ENCODE measurements at regions not wholly inside any gene's neighbourhood (a gene's known extent, or its start where the extent isn't known, plus 50 kb on each side); places are given as distances from the start of the nearest gene placed in this dataset.
A peak's percentile ranks its signal among the peaks of the same experiment; 100 is the strongest.

- peaks cover 31% of the 10 kb centered on the region for H3K36me3 Mint-ChIP-seq
- DNase-seq (ENCODE audit: low spot score) (no peak), ATAC-seq (no peak)
- no peak overlapping the region for H3K27ac Mint-ChIP-seq
- no peak overlapping the region for H3K4me3 Mint-ChIP-seq
- no peaks in the 10 kb centered on the region for H3K4me1 Mint-ChIP-seq (ENCODE audit: low read depth in 2 of 2)
- peaks cover 40% of the 10 kb centered on the region for H3K9me3 Mint-ChIP-seq
- no peaks in the 10 kb centered on the region for H3K27me3 Mint-ChIP-seq
Measured at GRCh38 chr1:166221316-166221715, 54.5 kb upstream of the FAM78B start.

- Mint-ChIP-seq H3K4me1 (ENCODE audit: low read depth in 2 of 2) (no peaks in the 10 kb centered on the region), H3K4me3 (no peak overlapping the region), H3K36me3 (peaks cover 10% of the 10 kb centered on the region), H3K9me3 (peaks cover 19% of the 10 kb centered on the region), H3K27me3 (no peaks in the 10 kb centered on the region), H3K27ac (no peak overlapping the region)
- DNase-seq (ENCODE audit: low spot score) (no peak), ATAC-seq (no peak)
Measured at GRCh38 chr1:166233750-166234366, 67.1 kb upstream of the FAM78B start.

DNA sequence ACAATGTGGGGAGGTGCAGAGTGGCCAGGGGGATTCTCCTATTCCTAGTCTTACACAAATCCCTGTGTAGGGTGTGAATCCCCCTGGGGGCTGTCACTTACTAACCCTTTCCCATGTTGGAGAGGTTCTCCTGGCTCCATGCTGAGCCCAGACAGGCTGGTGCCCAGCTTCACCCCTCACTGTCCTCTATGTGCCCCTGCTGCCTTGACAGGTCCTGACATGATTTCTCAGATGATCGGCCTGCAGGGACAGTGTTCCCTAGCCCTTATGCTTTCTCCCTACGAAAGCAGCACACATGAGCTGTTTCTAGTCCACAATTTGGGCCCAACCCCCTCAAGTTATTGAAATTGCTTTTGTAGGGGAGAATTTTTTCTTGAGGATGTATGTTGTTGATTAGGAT, 68.9 kb upstream of the FAM78B start:
- H3K4me3 Mint-ChIP-seq: no peak overlapping the region
- H3K36me3 Mint-ChIP-seq: peaks cover 8% of the 10 kb centered on the region
- no peak overlapping the region for H3K27ac Mint-ChIP-seq
- DNase-seq (ENCODE audit: low spot score) (no peak), ATAC-seq (no peak)
- peaks cover 11% of the 10 kb centered on the region for H3K9me3 Mint-ChIP-seq
- H3K27me3 Mint-ChIP-seq: no peaks in the 10 kb centered on the region
- no peaks in the 10 kb centered on the region for H3K4me1 Mint-ChIP-seq (ENCODE audit: low read depth in 2 of 2)

DNA sequence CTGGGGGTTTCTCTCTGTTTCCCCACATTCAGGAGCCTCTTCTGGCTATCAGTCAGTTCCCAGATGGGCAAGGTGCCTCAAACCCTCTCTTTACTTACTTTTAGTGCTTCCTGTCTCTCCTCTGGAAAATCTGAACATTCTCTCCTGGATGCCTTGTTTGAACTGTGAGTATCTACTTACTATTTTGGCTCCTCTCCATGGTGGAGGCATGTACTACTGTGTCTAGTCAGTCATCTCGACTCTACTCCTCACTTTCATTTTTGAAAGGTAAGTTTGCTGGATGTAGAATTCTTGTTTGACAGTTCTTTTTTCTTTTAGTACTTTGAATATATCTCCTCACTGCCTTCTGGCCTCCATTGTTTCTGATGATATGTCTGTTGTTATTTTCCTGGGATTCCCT, 70.9 kb upstream of the FAM78B start:
- peaks cover 3% of the 10 kb centered on the region for H3K9me3 Mint-ChIP-seq
- DNase-seq (ENCODE audit: low spot score): no peak
- no peak for ATAC-seq
- no peak overlapping the region for H3K27ac Mint-ChIP-seq
- H3K4me1 Mint-ChIP-seq (ENCODE audit: low read depth in 2 of 2): no peaks in the 10 kb centered on the region
- H3K4me3 Mint-ChIP-seq: no peak overlapping the region
- H3K36me3 Mint-ChIP-seq: no peaks in the 10 kb centered on the region
- H3K27me3 Mint-ChIP-seq: no peaks in the 10 kb centered on the region

GRCh38 chr1:166253076-166253779, 86.4 kb upstream of the FAM78B start:
- H3K4me3 Mint-ChIP-seq: no peak overlapping the region
- DNase-seq (ENCODE audit: low spot score) (no peak), ATAC-seq (no peak)
- peaks cover 21% of the 10 kb centered on the region for H3K9me3 Mint-ChIP-seq
- H3K4me1 Mint-ChIP-seq (ENCODE audit: low read depth in 2 of 2): no peaks in the 10 kb centered on the region
- H3K27ac Mint-ChIP-seq: no peak overlapping the region
- peaks cover 5% of the 10 kb centered on the region for H3K36me3 Mint-ChIP-seq
- no peaks in the 10 kb centered on the region for H3K27me3 Mint-ChIP-seq

DNA sequence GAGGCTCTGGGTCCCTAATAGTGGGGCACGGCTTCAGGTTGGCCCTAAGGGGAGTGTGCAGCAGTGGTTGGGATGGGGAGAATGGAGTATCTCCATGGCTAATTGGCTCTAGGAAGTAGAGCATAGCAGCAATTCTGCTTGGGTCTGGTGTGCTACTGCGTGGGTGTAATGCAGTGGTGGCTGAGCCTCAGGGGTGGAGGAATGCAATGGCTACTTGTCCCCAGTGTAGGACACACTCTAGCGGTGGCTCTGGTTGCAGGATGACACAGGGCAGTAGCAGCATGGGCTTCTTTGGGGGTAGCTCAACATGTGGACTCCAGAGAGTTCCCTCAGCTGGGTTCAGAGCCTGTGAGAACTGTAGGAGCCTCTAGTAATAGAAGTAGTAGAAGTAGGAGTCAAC, 91.2 kb upstream of the FAM78B start:
- no peaks in the 10 kb centered on the region for H3K4me1 Mint-ChIP-seq (ENCODE audit: low read depth in 2 of 2)
- no peaks in the 10 kb centered on the region for H3K27me3 Mint-ChIP-seq
- H3K36me3 Mint-ChIP-seq: no peaks in the 10 kb centered on the region
- peak in 1 of 2 donors; percentile 36 for ATAC-seq
- DNase-seq (ENCODE audit: low spot score): no peak
- H3K27ac Mint-ChIP-seq: no peak overlapping the region
- H3K9me3 Mint-ChIP-seq: peaks cover 13% of the 10 kb centered on the region
- no peak overlapping the region for H3K4me3 Mint-ChIP-seq

- Mint-ChIP-seq H3K27ac (no peak overlapping the region), H3K36me3 (no peaks in the 10 kb centered on the region), H3K27me3 (no peaks in the 10 kb centered on the region), H3K4me3 (no peak overlapping the region), H3K9me3 (peaks cover 4% of the 10 kb centered on the region), H3K4me1 (ENCODE audit: low read depth in 2 of 2) (no peaks in the 10 kb centered on the region)
- DNase-seq (ENCODE audit: low spot score): no peak
- no peak for ATAC-seq
Measured at GRCh38 chr1:166261511-166261910, 94.7 kb upstream of the FAM78B start.

DNA sequence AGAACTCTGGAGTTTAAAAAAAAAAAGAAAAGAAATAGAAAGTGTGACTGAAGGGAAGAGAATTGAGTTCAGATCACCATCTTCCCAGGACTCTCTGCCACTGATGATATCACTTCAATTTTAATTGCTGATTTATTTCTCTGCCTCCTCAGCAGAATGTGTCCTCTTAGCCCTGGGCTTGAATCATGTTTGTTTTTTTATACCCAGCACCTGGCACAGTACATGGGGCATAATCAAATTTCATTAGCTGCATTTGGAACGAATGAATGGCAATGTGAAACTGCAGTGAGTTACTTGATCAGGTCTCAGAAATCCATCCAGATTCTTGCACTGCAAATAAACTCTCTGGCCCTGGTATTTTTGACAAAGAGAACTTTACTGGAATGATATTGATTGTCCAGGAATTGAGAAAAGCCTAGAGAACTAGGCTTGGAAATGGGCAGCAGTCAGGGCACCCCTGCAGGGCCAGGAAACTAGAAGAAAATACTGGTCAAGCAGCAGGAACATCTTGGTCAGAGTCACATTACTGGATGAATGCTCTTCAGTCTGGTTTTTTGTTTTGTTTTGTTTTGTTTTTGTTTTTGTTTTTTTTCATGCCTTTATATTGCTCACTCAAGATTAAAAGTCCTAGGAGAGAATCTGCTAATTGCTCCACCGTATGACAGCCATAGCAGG, 103.8 kb upstream of the FAM78B start:
- no peaks in the 10 kb centered on the region for H3K4me1 Mint-ChIP-seq (ENCODE audit: low read depth in 2 of 2)
- no peak overlapping the region for H3K27ac Mint-ChIP-seq
- peaks cover 4% of the 10 kb centered on the region for H3K36me3 Mint-ChIP-seq
- ATAC-seq (no peak), DNase-seq (ENCODE audit: low spot score) (no peak)
- no peak overlapping the region for H3K4me3 Mint-ChIP-seq
- no peaks in the 10 kb centered on the region for H3K9me3 Mint-ChIP-seq
- H3K27me3 Mint-ChIP-seq: no peaks in the 10 kb centered on the region

DNA sequence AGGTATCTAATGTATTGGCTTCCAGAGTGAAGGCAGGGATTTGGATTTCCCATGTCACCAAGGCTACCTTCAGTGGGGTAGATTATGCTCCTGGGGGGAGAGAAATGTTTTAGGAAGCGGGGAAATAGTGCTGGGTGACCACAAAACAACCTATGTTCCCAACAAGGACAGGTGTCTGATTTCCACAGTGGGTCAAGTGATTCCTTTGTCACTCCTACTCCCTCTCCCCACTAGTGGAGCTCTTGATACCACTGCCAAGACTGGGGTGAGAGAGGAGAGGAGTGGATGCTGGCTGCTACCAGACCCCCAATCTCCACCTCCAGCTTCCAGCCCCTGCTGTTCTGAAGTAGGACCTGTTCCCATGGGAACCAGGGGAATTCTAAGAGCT, 104.3 kb upstream of the FAM78B start:
- Mint-ChIP-seq H3K27me3 (no peaks in the 10 kb centered on the region), H3K4me3 (no peak overlapping the region), H3K9me3 (peaks cover under 1% of the 10 kb centered on the region), H3K36me3 (peaks cover 4% of the 10 kb centered on the region), H3K27ac (no peak overlapping the region), H3K4me1 (ENCODE audit: low read depth in 2 of 2) (no peaks in the 10 kb centered on the region)
- no peak for DNase-seq (ENCODE audit: low spot score)
- no peak for ATAC-seq

DNA sequence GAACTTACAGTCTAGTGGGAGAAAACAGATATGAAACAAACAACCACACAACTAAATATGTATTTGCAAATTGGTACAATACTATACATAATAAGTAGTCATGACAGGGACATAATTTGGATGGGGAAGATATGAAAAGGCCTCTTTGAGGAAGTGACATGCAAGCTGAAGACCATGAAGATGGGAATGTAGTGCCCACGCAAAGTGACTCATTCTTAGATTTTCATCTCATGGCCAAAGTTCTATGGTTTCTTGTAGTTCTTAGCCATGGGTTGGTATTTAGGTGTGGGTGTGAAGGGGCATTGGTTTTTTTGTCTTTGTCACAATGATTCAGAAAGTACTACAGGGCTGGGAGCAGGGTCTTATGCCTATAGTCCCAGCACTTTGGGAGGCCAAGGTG, 105.4 kb upstream of the FAM78B start:
- Mint-ChIP-seq H3K27ac (no peak overlapping the region), H3K9me3 (peaks cover 8% of the 10 kb centered on the region), H3K36me3 (peaks cover under 1% of the 10 kb centered on the region), H3K4me1 (ENCODE audit: low read depth in 2 of 2) (no peaks in the 10 kb centered on the region), H3K27me3 (no peaks in the 10 kb centered on the region), H3K4me3 (no peak overlapping the region)
- no peak for DNase-seq (ENCODE audit: low spot score)
- ATAC-seq: no peak

DNA sequence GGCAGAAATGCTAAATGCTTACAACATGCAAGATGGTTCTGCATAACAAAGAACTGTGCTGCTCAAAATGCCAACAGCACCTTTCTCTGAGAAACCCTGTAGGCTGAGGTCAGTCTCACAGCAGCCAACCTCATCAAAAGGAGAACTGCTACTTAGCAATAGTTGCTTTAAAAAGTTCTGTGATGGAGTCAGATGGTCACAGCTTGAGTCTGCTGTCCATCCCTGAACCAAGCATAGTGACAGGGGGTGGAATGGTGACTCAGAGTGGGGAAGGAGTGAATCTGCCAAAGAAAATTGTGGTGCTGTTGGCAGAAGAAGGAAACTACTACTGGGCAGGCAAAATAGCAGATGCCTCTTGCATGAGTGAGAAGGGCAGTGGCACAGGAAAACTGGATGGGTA, 106.0 kb upstream of the FAM78B start:
- Mint-ChIP-seq H3K27ac (no peak overlapping the region), H3K27me3 (no peaks in the 10 kb centered on the region), H3K9me3 (peaks cover 11% of the 10 kb centered on the region), H3K36me3 (no peaks in the 10 kb centered on the region), H3K4me3 (no peak overlapping the region), H3K4me1 (ENCODE audit: low read depth in 2 of 2) (no peaks in the 10 kb centered on the region)
- no peak for ATAC-seq
- no peak for DNase-seq (ENCODE audit: low spot score)

- Mint-ChIP-seq H3K9me3 (peaks cover 13% of the 10 kb centered on the region), H3K36me3 (no peaks in the 10 kb centered on the region), H3K27me3 (no peaks in the 10 kb centered on the region), H3K27ac (no peak overlapping the region), H3K4me1 (ENCODE audit: low read depth in 2 of 2) (no peaks in the 10 kb centered on the region), H3K4me3 (no peak overlapping the region)
- DNase-seq (ENCODE audit: low spot score): no peak
- ATAC-seq: no peak
Measured at GRCh38 chr1:166273618-166274017, 106.8 kb upstream of the FAM78B start.

- ATAC-seq (no peak), DNase-seq (ENCODE audit: low spot score) (no peak)
- Mint-ChIP-seq H3K36me3 (no peaks in the 10 kb centered on the region), H3K9me3 (peaks cover 8% of the 10 kb centered on the region), H3K27me3 (peaks cover 2 to 3% of the 10 kb centered on the region in 2 donors), H3K4me3 (no peak overlapping the region), H3K4me1 (ENCODE audit: low read depth in 2 of 2) (no peaks in the 10 kb centered on the region), H3K27ac (no peak overlapping the region)
Measured at GRCh38 chr1:166282391-166283137, 115.8 kb upstream of the FAM78B start.

GRCh38 chr1:166283190-166283589, 116.4 kb upstream of the FAM78B start:
- Mint-ChIP-seq H3K36me3 (no peaks in the 10 kb centered on the region), H3K27me3 (peaks cover 2 to 9% of the 10 kb centered on the region in 2 donors), H3K9me3 (peaks cover 6% of the 10 kb centered on the region), H3K27ac (no peak overlapping the region), H3K4me1 (ENCODE audit: low read depth in 2 of 2) (no peaks in the 10 kb centered on the region), H3K4me3 (no peak overlapping the region)
- DNase-seq (ENCODE audit: low spot score) (no peak), ATAC-seq (no peak)

All from natural killer cell treated with Interleukin-12 subunit alpha and Interleukin-12 subunit beta and Interleukin-15 and Interleukin-18, amount 100 ng/mL, for 72 hours (primary cell).